A172 (cell line): ENCODE measurements at regions not wholly inside any gene's neighbourhood (a gene's known extent, or its start where the extent isn't known, plus 50 kb on each side); places are given as distances from the start of the nearest gene placed in this dataset.
A peak's percentile ranks its signal among the peaks of the same experiment; 100 is the strongest.

Source experiments
- DNase-seq: peaks from one replicate; pipeline ENCODE4 v3.0.0-alpha.2; 2015; ENCODE audit warnings: low spot score

DNA sequence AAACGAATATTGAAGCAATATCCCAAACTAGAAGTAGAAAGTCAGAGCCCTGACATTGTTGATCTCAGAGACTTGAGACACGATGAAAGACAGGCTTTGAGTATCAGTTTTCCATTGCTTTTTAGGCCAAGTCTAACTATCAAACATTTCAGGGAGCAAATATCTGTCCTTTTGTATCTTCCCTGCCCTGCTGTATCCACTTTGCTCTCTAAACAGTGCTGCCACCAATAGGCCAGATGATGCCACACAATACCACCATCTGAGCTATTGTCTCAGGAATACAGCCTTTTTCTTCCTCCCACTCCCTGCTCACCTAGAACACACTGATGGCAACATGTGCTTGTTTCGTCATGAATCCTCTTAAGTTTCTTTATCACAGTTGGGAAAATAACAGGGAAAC, 62.6 kb upstream of the SPAG17 start:
- peak; percentile 30 for DNase-seq

DNA sequence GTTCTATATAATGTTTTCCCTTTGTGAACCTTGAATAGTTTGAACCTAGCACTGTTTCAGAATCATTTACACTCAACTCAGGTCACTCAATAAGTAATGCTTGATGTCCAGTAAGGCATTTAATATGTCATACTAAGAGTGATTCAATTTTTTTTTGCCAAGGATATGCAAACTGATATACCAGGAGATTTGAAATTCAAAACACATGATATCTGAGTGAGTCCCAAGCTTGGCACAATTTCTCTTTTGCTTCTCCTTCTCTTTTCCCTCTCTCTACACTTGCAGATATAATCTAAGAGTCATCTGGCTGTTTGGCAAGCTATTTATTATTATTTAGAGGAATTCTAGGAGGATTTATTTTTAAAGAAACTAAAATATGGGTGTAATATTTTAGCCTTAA, 61.6 kb upstream of the SPAG17 start:
- DNase-seq: no peak

DNA sequence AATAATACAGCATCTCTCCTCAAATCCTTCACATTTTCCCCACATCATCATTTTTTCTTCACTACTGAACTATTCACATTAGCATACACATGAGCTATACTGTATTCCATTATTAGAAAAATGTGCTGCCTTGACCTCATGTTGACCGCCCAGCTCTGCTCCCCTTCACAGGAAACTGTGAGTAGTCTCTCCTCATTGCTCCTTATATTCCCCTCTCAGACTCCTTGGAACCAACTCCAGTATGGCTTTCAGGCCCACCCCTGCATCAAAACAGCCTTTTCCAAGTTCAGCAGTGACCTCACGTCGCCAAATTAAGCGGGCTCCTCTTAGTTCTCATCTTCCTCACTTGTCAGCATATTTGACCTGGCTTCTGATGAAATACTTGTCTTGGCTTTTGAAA, 59.2 kb upstream of the SPAG17 start:
- no peak for DNase-seq

DNA sequence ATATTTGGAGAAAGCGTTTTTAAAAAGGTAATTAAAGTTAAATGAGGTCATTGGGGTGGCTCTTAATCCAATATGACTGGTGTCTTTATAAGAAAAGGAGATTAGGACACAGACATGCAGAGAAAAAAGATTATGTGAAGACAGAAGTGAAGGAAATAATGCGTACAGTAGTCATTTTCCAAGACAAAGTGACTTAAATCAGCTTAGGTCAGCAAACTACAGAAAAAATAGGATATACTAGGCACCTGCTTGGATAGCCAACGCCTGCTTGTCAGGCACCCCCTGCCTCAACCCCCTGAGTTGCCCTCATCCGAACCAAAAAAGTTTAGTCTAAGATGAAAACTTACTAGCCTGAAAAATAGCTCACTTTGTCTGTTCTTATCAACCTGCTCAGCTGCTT, 58.2 kb upstream of the SPAG17 start:
- DNase-seq: no peak
